HG03139 (cell line): ENCODE measurements at regions not wholly inside any gene's neighbourhood (a gene's known extent, or its start where the extent isn't known, plus 50 kb on each side); places are given as distances from the start of the nearest gene placed in this dataset.

Experiments
- ATAC-seq: cut with Tn5 transposase; IDR thresholded peaks from one replicate; pipeline ENCODE4 v1.9.1; 2021; ENCODE audit not compliant: unreplicated experiment

DNA sequence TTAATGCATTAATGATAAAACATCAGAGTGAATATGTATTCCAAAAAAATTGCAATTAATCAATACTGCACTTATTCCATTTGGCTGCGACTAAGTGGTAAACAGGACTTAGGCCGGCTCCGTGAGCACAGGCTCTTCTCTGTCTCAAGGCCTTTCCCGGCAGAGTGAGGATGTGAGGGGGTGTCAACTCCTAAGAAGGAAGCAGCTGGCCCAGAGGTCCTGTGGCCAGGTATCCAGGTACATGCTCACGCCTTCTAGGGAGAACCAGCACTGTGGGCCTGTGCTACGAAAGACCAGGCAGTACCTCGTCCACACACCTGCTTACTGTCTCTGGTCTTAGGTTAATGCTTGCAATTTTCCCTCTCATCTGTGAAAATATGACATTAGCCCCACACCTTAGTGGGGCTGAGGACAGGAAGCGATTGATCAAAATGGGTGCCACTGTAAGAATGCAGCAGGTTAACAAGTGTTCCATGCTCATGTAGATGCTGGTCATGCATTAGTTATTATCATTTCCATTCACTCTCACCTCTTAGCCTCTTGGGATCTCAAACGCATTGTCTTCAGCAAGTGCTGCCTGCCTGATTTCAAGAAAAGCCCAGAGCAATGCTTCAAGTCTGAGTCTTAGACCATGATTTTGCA is 175.3 kb downstream of the ABHD5 start:
- no peak for ATAC-seq

DNA sequence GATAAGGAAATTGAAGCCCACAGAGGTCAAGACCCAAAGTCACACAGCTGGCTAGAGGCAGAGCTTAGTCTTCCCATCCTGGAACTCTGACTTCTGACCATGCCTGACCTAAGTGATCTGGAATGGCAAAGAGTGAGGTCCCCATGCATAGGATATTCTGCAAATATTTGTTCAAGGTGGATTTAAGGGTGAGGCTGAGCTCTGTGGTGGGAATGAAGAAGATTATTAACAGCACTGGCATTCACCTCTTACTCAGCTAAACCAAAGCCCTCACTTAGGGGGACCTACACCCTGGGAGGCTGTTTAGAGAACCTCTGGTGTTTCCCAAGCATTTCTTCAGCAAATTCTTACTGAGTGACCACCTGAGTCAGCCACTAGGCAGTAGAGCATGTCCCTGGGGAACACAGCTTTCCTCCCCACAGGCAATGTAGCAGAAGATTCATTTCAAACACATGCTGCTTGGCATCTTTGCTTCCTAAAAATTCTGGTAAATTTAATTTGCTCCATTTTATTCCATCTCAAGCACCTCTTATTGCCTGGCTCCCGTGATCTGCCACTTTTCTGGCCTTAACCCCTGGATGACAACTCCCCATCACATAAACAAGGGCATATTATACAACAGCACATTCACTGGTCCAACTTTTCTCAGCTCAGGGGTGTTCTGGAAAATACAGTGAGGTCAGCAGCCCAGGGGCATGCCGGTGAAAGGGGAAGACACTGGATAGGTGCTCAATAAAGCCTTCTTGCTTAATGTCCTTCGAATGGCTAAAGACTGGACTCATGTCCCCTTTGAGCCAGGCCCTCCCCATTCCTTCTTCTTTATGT is 176.0 kb downstream of the ABHD5 start:
- ATAC-seq = no peak

DNA sequence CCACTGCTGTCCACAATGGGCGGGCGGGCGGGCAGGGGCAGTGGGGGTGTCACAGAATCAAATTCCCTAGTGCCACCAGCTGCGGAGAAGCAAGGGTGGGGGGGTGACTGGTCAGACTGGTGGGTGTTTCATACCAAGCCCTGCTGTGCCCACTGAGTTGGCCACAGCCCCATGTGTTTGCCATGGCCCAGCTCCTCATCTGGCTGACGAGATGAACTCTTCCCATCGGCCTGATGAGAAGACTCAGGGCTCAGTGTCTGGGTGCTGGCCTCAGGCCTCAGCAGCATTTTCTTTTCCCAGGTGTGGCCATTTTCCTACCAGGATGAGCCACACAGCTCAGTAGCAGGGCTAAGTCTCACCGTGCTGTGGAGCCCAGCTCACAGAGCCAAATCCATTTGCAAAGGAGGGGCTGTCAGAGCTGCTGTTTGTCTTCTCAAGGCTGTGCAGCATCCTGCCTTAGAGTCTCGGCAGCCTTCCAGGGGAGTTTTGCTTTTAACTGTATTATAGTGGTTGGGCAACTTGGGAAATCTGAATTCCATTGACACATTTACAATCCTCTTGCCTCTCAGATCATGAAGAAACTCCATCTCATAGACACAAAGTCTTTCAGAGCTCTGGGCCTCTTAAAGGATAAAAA is 176.8 kb downstream of the ABHD5 start:
- ATAC-seq = no peak

DNA sequence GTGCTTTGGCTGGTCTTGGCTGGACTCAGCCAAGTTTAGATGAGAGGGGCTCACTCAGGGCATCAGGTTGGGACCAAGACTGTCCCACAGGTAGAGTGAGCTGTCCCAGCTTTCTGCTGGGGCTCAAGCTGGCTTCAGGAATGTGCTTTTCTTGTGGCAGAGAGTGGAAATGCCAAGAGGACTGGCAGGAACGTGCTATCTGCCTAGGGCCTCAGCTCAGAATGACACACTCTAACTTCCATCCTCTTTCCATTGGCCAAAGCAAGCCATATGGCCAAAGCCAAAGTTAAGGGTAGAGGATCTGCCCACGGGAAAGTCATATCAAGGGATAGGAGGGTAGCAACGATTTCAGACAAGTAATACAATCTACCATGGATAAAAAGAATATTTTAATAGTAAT is 178.8 kb downstream of the ABHD5 start:
- ATAC-seq = no peak

DNA sequence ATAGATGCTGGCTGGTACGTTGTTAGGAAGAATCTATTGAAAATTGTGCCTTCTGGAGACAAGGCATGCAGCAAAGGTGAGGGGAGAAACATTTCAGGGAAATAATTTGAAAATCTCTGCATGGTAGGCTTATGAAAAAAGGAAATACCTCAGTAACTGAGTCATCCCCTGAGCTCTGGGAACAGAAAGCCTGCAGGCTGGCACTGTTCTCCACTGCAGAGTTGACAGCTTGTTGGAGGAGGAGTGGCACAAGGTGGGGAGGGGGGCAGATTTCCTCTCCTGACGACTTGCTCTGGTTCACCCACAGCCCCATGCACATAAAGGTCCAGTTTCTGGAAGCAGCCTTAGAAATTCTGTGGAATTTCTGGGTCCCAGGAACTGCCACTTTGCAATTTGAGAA is 179.4 kb downstream of the ABHD5 start:
- ATAC-seq = no peak

DNA sequence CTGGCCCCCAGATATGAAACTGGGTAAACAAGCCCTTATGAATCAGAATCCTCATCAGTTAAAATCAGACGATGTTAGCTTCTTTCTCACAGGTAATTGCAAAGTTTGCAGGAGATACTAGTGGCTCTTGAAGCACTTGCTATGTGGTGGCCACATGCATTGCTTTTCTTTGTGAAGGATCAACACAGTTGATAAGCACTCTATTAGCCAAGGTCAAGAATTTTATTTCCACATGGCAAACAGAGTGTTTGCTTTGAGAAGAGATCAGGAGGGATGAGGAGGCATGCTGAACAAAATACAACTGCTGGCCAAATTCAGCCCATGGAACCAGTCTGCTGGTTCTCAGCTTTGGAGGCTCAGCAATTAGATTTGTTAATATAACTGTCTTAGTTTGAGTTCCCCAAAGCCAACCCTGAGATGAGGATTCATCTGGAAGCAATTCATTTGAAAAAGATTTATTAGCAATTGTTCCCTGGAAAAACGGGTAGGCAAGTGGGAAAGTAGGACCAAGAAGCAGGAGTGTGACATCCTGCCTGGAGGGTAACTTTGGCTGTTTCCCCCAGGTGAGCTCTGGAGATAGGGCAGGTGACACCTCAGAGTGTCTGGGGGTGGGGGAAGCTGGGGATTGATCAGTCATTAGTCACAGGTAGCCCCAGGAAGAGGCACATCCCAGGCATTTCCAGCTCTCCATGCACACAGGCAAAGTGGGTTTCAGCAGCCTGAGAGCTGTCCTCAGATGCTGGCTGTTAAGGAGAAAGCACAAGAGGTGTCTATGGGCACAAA is 180.3 kb downstream of the ABHD5 start:
- ATAC-seq = no peak

DNA sequence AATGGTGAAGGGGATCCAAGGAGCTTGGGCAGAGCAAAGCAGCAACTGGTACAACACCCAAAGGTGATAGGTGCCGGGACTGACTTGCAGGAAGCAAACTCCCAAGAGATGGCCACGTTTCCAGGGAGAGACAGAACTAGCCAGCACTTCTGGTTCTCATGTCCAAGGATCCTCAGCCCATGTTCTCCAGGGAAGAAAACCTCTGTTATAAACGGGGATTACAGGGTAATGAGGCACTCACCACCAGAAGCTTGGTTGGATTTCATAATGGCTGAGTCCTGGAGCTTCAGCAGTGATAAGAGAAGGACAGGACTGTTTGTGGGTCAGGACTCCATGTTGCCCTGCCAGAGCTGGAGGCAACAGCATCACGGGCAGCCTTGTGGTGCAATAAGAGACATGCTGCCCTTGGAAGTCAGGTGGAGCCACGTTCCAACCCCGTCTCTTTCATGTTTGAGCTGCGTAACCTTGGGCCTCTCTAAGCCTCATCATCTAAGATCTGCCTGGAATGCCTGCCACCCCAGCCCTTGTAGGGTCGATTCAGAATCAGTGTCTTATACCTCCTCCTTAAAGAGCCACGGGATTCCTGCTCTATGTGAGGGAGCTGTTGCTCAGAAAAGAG is 181.0 kb downstream of the ABHD5 start:
- ATAC-seq = no peak

DNA sequence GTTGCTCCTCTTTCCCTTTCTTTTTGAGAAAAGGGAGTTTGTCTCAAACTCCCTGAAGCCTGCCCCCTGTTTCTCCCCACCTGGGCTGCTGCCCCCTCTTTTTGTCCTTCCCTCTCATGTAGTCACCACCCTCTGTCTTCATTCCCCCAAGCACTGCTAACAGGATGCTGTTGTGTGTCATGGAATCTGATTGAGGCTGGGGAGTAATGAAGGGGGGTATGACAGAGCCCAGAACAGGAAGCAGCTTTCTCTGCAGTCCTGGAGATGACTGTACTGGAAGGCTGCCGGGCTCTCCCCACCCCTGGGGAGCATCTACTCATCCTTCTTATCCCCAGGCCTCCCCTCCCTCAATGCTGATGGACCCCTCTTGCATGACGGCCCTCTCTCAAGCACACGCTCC is 181.6 kb downstream of the ABHD5 start:
- ATAC-seq = no peak

DNA sequence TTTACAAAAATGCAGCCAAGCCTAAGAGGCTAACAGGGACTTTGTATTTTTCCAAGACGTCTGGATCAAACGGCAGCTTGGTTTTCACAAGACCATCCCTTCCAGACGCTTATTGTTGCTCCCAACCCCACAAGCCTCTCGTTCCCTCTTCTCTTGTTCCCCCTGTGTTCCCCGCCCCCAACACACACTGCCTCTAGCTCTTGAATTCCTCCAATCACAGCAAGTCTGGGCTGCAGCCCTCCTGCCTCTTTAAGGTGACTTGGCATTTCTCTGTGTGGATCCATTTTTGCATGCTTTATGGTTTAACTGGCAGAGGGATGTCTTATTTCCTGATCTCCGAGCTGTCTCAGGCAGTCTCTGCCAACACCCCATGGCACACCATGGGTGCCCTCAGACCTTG is 182.2 kb downstream of the ABHD5 start:
- no peak for ATAC-seq

DNA sequence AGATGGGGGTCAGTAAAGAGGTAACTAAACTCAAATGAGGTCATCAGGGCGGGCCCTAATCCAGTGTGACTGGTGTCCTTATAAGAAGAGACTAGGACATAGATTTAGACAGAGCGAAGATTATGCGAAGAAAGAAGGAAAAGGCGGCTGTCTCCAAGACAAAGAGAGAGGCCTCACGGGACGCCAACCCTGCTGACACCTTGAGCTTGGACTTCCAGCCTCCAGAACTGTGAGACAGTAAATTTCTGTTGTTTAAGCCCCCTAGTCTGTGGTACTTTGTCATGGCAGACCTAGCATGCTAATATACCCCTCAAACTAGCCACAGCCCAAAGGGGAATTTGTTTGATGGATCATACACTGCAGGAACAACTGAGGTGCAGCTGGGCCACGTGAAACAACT is 183.0 kb downstream of the ABHD5 start:
- no peak for ATAC-seq

DNA sequence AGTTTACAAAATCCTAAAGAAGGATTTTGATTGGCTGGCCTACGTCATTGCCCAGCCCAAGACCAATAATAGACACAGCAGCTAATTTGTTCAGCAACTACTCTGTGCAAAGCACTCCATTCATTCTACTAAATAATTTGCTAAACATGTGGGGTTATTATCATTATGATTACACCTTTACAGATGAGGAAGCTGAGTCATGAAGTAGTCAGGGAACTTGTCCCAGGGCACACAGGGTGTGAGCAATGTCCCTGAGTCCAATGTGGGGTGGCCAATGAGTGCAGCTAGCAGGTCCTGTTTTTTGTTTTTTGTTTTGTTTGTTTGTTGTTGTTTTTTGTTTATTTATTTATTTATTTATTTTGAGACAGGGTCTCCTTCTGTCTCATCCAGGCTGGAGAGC is 183.6 kb downstream of the ABHD5 start:
- ATAC-seq = no peak

DNA sequence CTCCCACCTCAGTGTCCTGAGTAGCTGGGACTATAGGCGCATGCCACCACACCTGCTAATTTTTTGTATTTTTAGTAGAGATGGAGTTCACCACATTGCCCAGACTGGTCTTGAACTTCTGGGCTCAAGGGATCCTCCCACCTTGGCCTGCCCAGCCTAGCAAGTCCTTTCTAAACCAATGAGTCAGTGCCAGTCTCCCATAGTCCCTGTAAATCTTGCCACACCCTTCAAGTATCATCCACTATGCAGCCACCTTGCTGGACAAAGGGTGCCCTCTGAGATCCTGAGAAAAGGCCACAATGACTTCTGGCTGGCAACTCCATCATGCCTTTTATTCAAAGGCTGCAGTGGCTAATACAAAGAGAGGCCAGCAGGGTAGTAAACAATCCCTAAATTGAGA is 184.0 kb downstream of the ABHD5 start:
- no peak for ATAC-seq

DNA sequence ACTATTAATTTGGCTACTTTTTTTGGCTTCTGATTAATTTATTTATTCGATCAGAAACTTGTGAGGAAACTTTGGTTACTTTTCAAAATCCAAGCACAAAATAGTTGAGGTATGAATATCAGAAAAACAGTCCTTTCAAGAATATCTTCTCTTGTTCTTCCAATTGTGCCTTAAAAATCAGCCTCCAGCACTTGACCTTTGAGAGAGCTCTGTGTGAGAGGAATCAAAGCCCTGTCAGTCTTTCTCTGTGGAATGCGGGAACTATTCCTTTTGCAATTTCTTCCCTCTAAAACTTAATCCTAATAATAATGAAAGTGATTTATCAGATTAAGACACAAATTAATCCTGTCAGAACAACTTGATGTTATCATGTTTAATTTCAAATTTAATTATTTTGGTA is 185.9 kb downstream of the ABHD5 start:
- no peak for ATAC-seq

DNA sequence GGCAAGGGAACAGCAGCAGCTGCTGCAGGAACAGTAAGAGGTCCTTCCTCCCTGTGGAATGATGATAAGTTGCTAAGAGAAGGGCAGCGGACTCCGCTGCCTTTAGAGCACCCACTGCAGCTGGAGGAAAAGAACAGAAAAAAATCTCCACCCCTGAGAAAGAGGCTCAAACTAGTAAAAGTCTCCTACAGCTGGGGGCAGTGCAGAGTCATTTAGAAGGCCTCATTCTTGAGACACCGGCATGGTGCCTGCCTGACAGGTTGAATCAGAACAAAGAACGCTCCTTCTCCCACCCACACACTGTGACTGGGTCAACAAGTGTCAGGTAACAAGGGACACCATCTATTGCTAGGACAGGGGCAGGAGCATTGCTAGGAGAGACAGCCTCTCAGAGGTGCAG is 188.4 kb downstream of the ABHD5 start:
- ATAC-seq = no peak

DNA sequence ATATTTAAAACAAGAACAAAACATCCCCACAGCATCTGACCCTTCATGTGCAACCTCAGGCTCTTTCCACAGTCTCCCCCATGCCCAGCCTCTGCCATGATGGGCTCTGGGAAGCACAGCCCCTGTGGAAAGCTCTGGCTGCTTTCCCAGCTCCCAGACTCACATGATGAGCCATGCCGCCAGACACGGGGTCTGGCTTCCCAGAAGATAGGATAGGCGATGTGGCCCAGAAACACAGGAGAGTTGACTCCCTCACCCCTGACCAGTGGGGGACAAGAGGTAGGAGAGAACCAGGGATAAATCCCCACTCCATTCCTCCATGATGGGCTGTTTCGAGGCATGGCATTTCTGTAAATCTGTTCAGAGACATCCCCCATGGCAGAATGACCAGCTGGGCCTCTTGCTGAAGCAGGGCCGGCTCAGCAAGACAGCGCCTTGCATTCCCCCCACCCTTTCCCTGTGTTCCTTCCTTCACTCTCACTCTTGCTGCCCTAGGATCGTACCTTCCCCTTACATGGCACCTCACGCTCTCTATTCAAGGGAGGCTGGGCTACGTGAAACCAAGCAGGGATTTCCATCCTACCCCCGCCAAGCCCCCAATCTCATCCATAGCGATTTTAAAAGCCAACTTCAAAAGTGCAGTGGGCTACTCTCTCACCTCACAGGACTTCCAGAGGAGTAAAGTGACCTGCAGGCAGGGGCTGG is 192.4 kb downstream of the ABHD5 start:
- no peak for ATAC-seq

DNA sequence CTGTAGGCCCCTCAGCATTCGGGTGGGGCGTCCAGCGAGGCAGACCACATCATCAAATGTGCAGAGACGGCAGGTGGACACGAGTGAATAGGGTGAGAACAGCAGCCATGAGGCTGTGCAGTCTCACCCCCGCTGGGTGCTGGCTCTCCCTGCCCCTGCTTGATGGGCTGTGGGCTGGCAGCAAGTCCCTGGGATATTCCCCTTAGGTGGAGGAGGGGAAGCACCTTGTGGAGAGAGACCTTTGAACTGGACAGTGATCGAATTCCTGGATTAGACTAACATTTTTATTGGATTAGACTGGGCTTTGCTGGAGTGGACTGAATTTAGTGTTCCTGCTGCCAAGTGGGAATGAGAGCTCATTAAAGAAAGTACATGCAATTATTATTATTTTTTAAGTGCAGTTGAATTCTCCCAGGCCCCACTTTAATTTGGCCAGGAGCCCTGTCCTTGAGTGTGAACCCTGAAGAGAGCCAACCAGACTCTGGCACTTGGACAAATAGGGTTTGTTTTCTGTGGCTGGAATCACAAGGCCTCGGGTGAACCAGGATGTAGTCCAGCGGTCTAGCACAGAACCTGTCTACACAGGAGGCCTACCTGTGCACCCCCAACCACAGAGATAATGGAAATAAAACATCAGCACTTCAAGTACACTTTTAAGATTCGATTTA is 193.1 kb downstream of the ABHD5 start:
- ATAC-seq = no peak

DNA sequence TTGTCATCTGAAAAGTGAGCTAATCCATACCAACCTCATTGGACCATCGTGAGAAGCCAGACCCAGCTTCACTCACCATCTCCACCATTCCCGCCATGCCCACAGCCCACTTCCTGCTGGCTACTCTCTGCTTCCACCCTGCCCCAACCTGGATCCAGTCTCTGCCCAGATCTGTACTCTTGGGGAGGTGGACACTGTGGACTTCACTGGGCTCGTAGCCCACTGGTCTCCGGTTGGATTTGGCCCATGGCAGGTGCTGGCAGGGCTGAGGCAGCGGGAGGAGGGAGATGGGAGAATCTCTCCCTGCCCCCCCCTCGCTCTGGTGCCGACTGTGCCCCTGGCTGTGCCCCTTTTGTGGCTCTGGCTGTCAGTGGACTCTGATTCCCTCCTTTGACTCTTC is 193.8 kb downstream of the ABHD5 start:
- ATAC-seq = no peak

DNA sequence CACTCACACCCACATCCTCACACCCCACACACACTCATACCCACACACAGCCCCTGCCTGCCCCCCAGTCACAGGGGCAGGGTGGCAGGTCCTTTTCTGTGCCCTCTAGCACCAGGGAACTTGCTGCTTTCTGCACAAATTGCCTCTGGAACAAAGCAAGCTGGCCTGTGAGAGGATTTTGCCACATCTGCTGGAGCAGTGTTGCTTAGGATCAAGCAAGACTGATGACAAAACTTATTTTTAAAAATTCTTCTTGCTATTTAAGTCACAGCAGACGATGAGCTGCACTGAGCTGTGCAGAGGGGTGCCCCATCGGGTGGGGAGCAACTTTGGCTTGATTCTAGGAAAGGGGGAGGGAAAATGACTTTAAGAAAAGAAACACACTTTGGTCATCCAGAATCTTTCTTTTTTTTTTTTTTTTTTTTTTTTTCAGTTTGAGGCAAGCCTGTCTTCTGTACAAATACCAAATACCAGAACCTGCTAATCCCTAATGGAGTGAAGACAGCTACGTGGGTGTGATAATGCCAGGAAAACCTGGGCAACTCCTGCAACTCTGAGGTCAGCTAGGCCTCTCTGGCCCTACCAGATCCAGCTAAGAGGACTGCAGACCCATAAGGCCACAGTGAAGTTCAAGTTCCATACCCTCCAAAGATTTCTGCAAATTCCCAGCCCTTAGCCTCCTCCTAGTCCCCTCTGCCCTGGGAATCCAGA is 195.3 kb downstream of the ABHD5 start:
- no peak for ATAC-seq

DNA sequence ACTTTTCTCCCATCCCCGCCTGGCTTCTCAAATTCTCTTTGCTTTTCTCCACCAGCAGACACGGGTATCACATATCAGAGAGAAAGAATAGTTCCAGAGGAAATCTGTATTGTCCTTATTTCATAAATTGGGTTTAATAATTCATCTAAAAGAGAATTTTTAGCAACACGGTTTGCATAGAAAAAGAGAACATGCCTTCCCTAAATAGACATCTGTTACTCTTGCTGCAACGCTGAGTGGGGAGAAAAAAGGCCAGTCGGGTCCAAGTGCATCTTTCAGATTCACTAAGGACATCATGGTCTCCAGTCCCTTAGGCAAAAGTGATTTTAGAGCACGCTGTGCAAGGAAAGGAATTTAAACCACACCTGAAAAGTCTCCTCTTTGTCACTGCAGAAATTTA is 201.3 kb downstream of the ABHD5 start:
- peak; percentile 8 for ATAC-seq
